ENCODE measurements at regions not wholly inside any gene's neighbourhood (a gene's known extent, or its start where the extent isn't known, plus 50 kb on each side); places are given as distances from the start of the nearest gene placed in this dataset.

DNA sequence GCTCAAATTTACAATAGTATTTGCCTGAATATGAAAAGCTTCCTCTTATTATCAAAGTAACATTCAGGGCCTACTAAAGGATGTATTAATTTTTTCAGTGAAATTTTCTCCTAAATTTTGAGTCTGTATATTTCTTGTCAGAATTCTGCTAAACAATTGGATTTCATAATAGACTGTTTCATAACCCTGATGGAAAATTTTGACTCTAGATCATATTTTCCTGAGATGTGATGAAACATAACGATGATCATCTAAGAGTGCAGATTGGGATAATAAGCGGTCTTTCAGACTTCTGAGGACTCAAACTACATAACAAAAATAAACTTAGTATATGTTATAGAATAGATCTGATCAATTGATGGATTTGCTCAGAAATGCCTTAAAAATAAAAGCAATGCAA is 574.5 kb upstream of the TBL1XR1 start:
- TF ChIP-seq RARB (CRISPR knock-in tag; IDR thresholded peaks at IDR 0.05) (no peak), ZFP30 (CRISPR knock-in tag; IDR thresholded peaks at IDR 0.05) (no peak), ZNF8 (CRISPR knock-in tag; IDR thresholded peaks at IDR 0.05) (no peak), SNAI2 (CRISPR knock-in tag; IDR thresholded peaks at IDR 0.05) (no peak), OSR1 (CRISPR knock-in tag; IDR thresholded peaks at IDR 0.05) (no peak), BACH2 (CRISPR knock-in tag; IDR thresholded peaks at IDR 0.05; ENCODE audit: borderline replicate concordance) (no peak), GLIS3 (CRISPR knock-in tag; IDR thresholded peaks at IDR 0.05) (no peak), ZNF565 (CRISPR knock-in tag; conservative IDR thresholded peaks at IDR 0.05; ENCODE audit: low read depth) (no peak), ARNTL (CRISPR knock-in tag; IDR thresholded peaks at IDR 0.05; ENCODE audit: borderline replicate concordance, low read depth) (no peak), TCF4 (CRISPR knock-in tag; IDR thresholded peaks at IDR 0.05; ENCODE audit: borderline replicate concordance) (no peak), CSDC2 (CRISPR knock-in tag; IDR thresholded peaks at IDR 0.05) (no peak), ZC3H10 (CRISPR knock-in tag; IDR thresholded peaks at IDR 0.05) (no peak), PPARA (CRISPR knock-in tag; IDR thresholded peaks at IDR 0.05; ENCODE audit: borderline replicate concordance) (no peak)
- TF ChIP-seq, protein P1, sequence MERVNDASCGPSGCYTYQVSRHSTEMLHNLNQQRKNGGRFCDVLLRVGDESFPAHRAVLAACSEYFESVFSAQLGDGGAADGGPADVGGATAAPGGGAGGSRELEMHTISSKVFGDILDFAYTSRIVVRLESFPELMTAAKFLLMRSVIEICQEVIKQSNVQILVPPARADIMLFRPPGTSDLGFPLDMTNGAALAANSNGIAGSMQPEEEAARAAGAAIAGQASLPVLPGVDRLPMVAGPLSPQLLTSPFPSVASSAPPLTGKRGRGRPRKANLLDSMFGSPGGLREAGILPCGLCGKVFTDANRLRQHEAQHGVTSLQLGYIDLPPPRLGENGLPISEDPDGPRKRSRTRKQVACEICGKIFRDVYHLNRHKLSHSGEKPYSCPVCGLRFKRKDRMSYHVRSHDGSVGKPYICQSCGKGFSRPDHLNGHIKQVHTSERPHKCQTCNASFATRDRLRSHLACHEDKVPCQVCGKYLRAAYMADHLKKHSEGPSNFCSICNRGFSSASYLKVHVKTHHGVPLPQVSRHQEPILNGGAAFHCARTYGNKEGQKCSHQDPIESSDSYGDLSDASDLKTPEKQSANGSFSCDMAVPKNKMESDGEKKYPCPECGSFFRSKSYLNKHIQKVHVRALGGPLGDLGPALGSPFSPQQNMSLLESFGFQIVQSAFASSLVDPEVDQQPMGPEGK (CRISPR knock-in tag; IDR thresholded peaks at IDR 0.05; ENCODE audit: borderline replicate concordance), result no peak
- TF ChIP-seq, protein P2, sequence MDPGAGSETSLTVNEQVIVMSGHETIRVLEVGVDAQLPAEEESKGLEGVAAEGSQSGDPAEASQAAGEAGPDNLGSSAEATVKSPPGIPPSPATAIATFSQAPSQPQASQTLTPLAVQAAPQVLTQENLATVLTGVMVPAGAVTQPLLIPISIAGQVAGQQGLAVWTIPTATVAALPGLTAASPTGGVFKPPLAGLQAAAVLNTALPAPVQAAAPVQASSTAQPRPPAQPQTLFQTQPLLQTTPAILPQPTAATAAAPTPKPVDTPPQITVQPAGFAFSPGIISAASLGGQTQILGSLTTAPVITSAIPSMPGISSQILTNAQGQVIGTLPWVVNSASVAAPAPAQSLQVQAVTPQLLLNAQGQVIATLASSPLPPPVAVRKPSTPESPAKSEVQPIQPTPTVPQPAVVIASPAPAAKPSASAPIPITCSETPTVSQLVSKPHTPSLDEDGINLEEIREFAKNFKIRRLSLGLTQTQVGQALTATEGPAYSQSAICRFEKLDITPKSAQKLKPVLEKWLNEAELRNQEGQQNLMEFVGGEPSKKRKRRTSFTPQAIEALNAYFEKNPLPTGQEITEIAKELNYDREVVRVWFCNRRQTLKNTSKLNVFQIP (CRISPR knock-in tag; IDR thresholded peaks at IDR 0.05; ENCODE audit: borderline replicate concordance, low read depth), result no peak
- TF ChIP-seq, protein P3, sequence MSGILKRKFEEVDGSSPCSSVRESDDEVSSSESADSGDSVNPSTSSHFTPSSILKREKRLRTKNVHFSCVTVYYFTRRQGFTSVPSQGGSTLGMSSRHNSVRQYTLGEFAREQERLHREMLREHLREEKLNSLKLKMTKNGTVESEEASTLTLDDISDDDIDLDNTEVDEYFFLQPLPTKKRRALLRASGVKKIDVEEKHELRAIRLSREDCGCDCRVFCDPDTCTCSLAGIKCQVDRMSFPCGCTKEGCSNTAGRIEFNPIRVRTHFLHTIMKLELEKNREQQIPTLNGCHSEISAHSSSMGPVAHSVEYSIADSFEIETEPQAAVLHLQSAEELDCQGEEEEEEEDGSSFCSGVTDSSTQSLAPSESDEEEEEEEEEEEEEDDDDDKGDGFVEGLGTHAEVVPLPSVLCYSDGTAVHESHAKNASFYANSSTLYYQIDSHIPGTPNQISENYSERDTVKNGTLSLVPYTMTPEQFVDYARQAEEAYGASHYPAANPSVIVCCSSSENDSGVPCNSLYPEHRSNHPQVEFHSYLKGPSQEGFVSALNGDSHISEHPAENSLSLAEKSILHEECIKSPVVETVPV (CRISPR knock-in tag; IDR thresholded peaks at IDR 0.05), result no peak

DNA sequence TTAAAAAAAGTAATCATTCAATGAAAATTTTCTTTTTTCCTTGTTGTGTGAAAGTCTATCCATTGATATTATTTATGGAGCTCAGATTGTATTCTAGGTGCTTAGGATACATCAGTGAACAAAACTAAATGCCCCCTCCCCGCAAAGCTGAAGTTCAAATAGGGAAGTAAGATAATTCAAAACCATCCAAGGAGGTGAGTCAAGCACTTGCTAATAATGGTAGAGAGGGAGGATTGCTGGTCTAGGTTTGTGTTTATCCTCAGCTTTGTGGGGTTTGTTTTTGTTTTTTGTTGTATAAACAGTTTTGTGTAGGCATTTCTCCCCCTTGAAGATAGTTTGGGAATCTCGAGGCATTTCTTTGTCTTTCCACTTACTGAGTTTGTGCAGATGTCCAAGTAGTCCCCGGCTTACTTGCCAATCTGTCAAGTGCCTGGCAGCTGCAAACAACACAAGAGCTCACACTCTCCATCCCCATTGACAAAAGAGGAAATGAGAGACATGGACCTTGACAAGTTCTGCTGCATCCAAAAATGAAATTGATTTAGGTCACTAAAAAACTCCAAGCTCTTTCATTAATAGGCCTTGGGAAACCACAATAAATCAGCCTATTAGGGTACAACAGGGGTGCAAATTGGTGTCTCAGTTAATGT is 575.8 kb upstream of the TBL1XR1 start:
- no peak for ATAC-seq
- TF ChIP-seq, protein P4, sequence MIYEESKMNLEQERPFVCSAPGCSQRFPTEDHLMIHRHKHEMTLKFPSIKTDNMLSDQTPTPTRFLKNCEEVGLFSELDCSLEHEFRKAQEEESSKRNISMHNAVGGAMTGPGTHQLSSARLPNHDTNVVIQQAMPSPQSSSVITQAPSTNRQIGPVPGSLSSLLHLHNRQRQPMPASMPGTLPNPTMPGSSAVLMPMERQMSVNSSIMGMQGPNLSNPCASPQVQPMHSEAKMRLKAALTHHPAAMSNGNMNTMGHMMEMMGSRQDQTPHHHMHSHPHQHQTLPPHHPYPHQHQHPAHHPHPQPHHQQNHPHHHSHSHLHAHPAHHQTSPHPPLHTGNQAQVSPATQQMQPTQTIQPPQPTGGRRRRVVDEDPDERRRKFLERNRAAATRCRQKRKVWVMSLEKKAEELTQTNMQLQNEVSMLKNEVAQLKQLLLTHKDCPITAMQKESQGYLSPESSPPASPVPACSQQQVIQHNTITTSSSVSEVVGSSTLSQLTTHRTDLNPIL (CRISPR knock-in tag; IDR thresholded peaks at IDR 0.05; ENCODE audit: low read depth), result no peak
- no peak for TF ChIP-seq ARNTL (CRISPR knock-in tag; IDR thresholded peaks at IDR 0.05; ENCODE audit: borderline replicate concordance, low read depth)
- TF ChIP-seq SNAI2 (CRISPR knock-in tag; IDR thresholded peaks at IDR 0.05), result no peak
- TF ChIP-seq TOX (CRISPR knock-in tag; IDR thresholded peaks at IDR 0.05; ENCODE audit: borderline replicate concordance), result no peak
- no peak for TF ChIP-seq GLIS3 (CRISPR knock-in tag; IDR thresholded peaks at IDR 0.05)
- TF ChIP-seq, protein P5, sequence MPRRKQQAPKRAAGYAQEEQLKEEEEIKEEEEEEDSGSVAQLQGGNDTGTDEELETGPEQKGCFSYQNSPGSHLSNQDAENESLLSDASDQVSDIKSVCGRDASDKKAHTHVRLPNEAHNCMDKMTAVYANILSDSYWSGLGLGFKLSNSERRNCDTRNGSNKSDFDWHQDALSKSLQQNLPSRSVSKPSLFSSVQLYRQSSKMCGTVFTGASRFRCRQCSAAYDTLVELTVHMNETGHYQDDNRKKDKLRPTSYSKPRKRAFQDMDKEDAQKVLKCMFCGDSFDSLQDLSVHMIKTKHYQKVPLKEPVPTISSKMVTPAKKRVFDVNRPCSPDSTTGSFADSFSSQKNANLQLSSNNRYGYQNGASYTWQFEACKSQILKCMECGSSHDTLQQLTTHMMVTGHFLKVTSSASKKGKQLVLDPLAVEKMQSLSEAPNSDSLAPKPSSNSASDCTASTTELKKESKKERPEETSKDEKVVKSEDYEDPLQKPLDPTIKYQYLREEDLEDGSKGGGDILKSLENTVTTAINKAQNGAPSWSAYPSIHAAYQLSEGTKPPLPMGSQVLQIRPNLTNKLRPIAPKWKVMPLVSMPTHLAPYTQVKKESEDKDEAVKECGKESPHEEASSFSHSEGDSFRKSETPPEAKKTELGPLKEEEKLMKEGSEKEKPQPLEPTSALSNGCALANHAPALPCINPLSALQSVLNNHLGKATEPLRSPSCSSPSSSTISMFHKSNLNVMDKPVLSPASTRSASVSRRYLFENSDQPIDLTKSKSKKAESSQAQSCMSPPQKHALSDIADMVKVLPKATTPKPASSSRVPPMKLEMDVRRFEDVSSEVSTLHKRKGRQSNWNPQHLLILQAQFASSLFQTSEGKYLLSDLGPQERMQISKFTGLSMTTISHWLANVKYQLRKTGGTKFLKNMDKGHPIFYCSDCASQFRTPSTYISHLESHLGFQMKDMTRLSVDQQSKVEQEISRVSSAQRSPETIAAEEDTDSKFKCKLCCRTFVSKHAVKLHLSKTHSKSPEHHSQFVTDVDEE (CRISPR knock-in tag; IDR thresholded peaks at IDR 0.05), result no peak
- TF ChIP-seq, protein P3 (CRISPR knock-in tag; IDR thresholded peaks at IDR 0.05), result no peak
- no peak for TF ChIP-seq ZC3H10 (CRISPR knock-in tag; IDR thresholded peaks at IDR 0.05)
- TF ChIP-seq, protein P1 (CRISPR knock-in tag; IDR thresholded peaks at IDR 0.05; ENCODE audit: borderline replicate concordance), result no peak
- TF ChIP-seq ZNF565 (CRISPR knock-in tag; conservative IDR thresholded peaks at IDR 0.05; ENCODE audit: low read depth), result no peak
- no peak for TF ChIP-seq CSDC2 (CRISPR knock-in tag; IDR thresholded peaks at IDR 0.05)

More for the DNA sequence above, 574.5 kb upstream of the TBL1XR1 start:
- ATAC-seq, result no peak

Measured in SK-N-SH treated with all-trans-retinoic acid at 6 μM for 48 hours (cell line).